ENCODE measurements at regions not wholly inside any gene's neighbourhood (a gene's known extent, or its start where the extent isn't known, plus 50 kb on each side); places are given as distances from the start of the nearest gene placed in this dataset.

GRCh38 chr13:76025392-76025791 lies 389.3 kb downstream of the LMO7 start:
- TF ChIP-seq CTCF (IDR thresholded peaks at IDR 0.05) (no peak), POLR2A (IDR thresholded peaks at IDR 0.05) (no peak)

Data from body of pancreas (tissue), 4 donors.